DOHH2 (cell line): ENCODE measurements at regions not wholly inside any gene's neighbourhood (a gene's known extent, or its start where the extent isn't known, plus 50 kb on each side); places are given as distances from the start of the nearest gene placed in this dataset.

Experiments
- CTCF ChIP-seq: fragments of 200-600 bp; sonication (generic); IDR thresholded peaks from one replicate; pipeline ENCODE4 v1.5.1; 2014; ENCODE audit warnings: antibody characterized with exemption, mild to moderate bottlenecking, low read depth, low read length; ENCODE audit not compliant: poor library complexity, severe bottlenecking
- EZH2phosphoT487 ChIP-seq: fragments of 200-600 bp; sonication (generic); IDR thresholded peaks from 2 replicates; pipeline ENCODE4 v1.6.1; 2017; ENCODE audit warnings: borderline replicate concordance, mild to moderate bottlenecking, antibody characterized with exemption, low read length, moderate library complexity, mixed read lengths

DNA sequence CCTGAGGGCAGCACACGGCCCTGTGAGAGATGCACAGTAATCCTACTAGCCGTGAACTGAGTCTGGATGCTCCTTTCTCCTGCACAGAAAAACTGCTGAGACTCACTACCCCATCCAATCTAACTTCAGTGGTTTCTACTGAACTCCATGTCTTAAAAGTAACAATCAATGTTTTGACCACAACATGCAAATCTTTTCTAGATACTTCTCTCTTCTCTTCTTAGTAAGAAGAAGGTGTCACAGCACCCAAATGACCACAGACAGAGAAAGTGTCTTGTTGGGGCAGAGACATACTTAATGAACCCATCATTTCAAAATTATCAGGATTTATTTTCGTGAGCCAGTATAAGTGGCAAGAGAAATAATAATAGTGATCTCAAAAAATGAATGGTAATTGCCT is 285.8 kb upstream of the MEF2C start:
- TF ChIP-seq CTCF (no peak), EZH2phosphoT487 (no peak)
